ENCODE measurements at regions not wholly inside any gene's neighbourhood (a gene's known extent, or its start where the extent isn't known, plus 50 kb on each side); places are given as distances from the start of the nearest gene placed in this dataset.

DNA sequence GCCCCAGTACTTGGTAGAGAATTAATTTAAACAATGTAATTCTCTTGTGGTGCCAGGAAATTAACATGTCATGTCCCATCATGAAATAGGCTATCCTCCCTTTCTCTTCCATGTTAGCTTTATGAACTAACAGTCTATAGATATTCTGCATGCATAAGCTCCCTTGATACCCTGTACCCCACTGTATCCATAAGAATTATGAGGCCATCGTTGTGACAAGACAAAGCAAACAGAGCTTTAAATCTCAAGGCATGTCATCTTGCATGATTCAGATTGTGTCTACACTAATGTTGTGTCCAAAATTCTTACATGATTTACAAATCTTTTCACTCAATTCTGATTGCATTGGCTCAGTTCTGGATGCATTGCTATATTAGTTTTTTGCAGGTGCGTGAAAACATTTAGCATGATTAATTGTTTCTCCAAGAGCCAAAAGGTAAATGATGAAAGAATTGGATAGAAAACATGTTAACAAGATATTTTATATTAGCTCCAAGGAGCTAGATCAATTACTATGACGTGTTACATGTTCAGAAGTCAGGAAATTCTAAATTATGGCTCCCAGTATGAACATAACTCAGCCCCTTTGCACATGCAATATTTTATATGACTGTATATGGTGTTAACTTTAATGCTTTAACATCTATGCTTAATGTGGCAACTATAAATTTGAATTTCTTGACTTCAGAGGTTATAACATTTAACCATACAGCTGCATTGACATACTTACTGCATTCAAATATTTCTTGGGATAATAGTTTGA lies 620.3 kb downstream of the SLC4A3 start:
- H3K36me3 Mint-ChIP-seq (ENCODE audit: insufficient read depth), result no peaks in the 10 kb centered on the region

GRCh38 chr2:220259662-220260061 lies 632.2 kb downstream of the SLC4A3 start:
- DNase-seq (ENCODE audit: low spot score in 2 of 2) (no peak), ATAC-seq (replicated peaks; ENCODE audit: extremely low read depth, poor library complexity, severe bottlenecking) (no peak)
- H3K27me3 Mint-ChIP-seq, result no peaks in the 10 kb centered on the region
- H3K4me1 Mint-ChIP-seq, result no peaks in the 10 kb centered on the region
- H3K9me3 Mint-ChIP-seq, result no peaks in the 10 kb centered on the region
- no peak overlapping the region for H3K4me3 Mint-ChIP-seq
- H3K27ac Mint-ChIP-seq (ENCODE audit: low read depth), result no peak overlapping the region
- H3K36me3 Mint-ChIP-seq (ENCODE audit: insufficient read depth), result no peaks in the 10 kb centered on the region

More for the DNA sequence above, 620.3 kb downstream of the SLC4A3 start:
- Mint-ChIP-seq H3K27me3 (no peaks in the 10 kb centered on the region), H3K9me3 (peaks cover 4% of the 10 kb centered on the region), H3K4me3 (no peak overlapping the region), H3K27ac (ENCODE audit: low read depth) (no peak overlapping the region), H3K4me1 (no peaks in the 10 kb centered on the region)
- no peak for ATAC-seq (replicated peaks; ENCODE audit: extremely low read depth, poor library complexity, severe bottlenecking)
- DNase-seq (ENCODE audit: low spot score in 2 of 2), result no peak

GRCh38 chr2:220263300-220263699 lies 635.9 kb downstream of the SLC4A3 start:
- Mint-ChIP-seq H3K27ac (ENCODE audit: low read depth) (no peak overlapping the region), H3K4me1 (no peaks in the 10 kb centered on the region), H3K9me3 (no peaks in the 10 kb centered on the region), H3K36me3 (ENCODE audit: insufficient read depth) (no peaks in the 10 kb centered on the region), H3K4me3 (no peak overlapping the region), H3K27me3 (no peaks in the 10 kb centered on the region)
- no peak for DNase-seq (ENCODE audit: low spot score in 2 of 2)
- no peak for ATAC-seq (replicated peaks; ENCODE audit: extremely low read depth, poor library complexity, severe bottlenecking)

GRCh38 chr2:220269367-220269766 lies 641.9 kb downstream of the SLC4A3 start:
- Mint-ChIP-seq H3K36me3 (ENCODE audit: insufficient read depth) (no peaks in the 10 kb centered on the region), H3K9me3 (no peaks in the 10 kb centered on the region), H3K4me3 (no peak overlapping the region), H3K4me1 (no peaks in the 10 kb centered on the region), H3K27ac (ENCODE audit: low read depth) (no peak overlapping the region), H3K27me3 (no peaks in the 10 kb centered on the region)
- DNase-seq (ENCODE audit: low spot score in 2 of 2) (no peak), ATAC-seq (replicated peaks; ENCODE audit: extremely low read depth, poor library complexity, severe bottlenecking) (no peak)

GRCh38 chr2:220270481-220271070 lies 643.1 kb downstream of the SLC4A3 start:
- Mint-ChIP-seq H3K36me3 (ENCODE audit: insufficient read depth) (no peaks in the 10 kb centered on the region), H3K9me3 (no peaks in the 10 kb centered on the region), H3K4me1 (no peaks in the 10 kb centered on the region), H3K27ac (ENCODE audit: low read depth) (no peak overlapping the region), H3K4me3 (no peak overlapping the region), H3K27me3 (no peaks in the 10 kb centered on the region)
- ATAC-seq (replicated peaks; ENCODE audit: extremely low read depth, poor library complexity, severe bottlenecking), result no peak
- DNase-seq (ENCODE audit: low spot score in 2 of 2), result no peak

DNA sequence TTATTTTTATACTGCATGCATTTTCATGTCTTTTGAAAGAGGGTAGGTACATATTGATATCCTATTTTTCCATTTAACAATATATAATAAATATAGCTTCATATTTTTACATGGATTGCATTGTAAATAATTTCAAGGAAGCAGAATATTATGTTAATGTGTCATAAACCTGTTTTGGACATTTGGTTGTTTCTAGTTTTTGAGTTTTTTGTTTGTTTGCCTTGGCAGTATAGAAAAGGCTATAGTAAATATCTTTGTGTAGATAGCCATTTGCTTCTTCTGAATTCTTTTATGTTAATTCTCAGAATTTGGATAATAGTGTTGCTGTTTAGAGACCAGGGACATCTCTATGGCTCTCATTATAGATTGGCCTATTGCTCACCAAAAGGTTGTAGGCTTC lies 645.2 kb downstream of the SLC4A3 start:
- H3K36me3 Mint-ChIP-seq (ENCODE audit: insufficient read depth), result no peaks in the 10 kb centered on the region
- ATAC-seq (replicated peaks; ENCODE audit: extremely low read depth, poor library complexity, severe bottlenecking), result no peak
- H3K9me3 Mint-ChIP-seq, result peaks cover 5% of the 10 kb centered on the region
- no peaks in the 10 kb centered on the region for H3K27me3 Mint-ChIP-seq
- H3K4me1 Mint-ChIP-seq, result no peaks in the 10 kb centered on the region
- no peak overlapping the region for H3K27ac Mint-ChIP-seq (ENCODE audit: low read depth)
- DNase-seq (ENCODE audit: low spot score in 2 of 2), result no peak
- no peak overlapping the region for H3K4me3 Mint-ChIP-seq

- Mint-ChIP-seq H3K9me3 (peaks cover 5% of the 10 kb centered on the region), H3K4me1 (no peaks in the 10 kb centered on the region)
These were observed 645.7 kb downstream of the SLC4A3 start for GRCh38 chr2:220273082-220273481.

DNA sequence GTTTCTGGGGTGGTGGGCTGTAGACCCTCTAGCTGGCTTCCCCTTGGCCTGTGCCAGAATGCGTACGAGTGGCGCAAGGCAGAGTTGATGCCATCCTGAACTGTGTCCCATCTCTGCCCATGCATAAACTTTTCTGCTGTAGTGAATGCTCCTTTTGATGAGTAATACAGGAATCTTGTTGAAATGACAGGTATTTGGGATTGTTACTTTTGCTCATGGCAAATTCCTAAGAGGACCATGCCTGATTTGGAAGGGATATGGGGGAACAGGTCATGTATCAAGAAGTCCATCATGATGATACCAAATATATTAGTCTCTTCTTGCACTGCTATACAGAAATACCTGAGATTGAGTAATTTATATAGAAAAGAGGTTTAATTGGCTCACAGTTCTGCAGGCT lies 648.0 kb downstream of the SLC4A3 start:
- H3K27ac Mint-ChIP-seq (ENCODE audit: low read depth), result no peak overlapping the region
- no peak overlapping the region for H3K4me3 Mint-ChIP-seq
- H3K36me3 Mint-ChIP-seq (ENCODE audit: insufficient read depth), result no peaks in the 10 kb centered on the region
- H3K9me3 Mint-ChIP-seq, result peaks cover 9% of the 10 kb centered on the region
- no peaks in the 10 kb centered on the region for H3K4me1 Mint-ChIP-seq
- no peaks in the 10 kb centered on the region for H3K27me3 Mint-ChIP-seq
- DNase-seq (ENCODE audit: low spot score in 2 of 2) (no peak), ATAC-seq (replicated peaks; ENCODE audit: extremely low read depth, poor library complexity, severe bottlenecking) (no peak)

More at GRCh38 chr2:220273082-220273481, 645.7 kb downstream of the SLC4A3 start:
- DNase-seq (ENCODE audit: low spot score in 2 of 2), result no peak
- Mint-ChIP-seq H3K4me3 (no peak overlapping the region), H3K27me3 (no peaks in the 10 kb centered on the region), H3K36me3 (ENCODE audit: insufficient read depth) (no peaks in the 10 kb centered on the region), H3K27ac (ENCODE audit: low read depth) (no peak overlapping the region)
- ATAC-seq (replicated peaks; ENCODE audit: extremely low read depth, poor library complexity, severe bottlenecking), result no peak

DNA sequence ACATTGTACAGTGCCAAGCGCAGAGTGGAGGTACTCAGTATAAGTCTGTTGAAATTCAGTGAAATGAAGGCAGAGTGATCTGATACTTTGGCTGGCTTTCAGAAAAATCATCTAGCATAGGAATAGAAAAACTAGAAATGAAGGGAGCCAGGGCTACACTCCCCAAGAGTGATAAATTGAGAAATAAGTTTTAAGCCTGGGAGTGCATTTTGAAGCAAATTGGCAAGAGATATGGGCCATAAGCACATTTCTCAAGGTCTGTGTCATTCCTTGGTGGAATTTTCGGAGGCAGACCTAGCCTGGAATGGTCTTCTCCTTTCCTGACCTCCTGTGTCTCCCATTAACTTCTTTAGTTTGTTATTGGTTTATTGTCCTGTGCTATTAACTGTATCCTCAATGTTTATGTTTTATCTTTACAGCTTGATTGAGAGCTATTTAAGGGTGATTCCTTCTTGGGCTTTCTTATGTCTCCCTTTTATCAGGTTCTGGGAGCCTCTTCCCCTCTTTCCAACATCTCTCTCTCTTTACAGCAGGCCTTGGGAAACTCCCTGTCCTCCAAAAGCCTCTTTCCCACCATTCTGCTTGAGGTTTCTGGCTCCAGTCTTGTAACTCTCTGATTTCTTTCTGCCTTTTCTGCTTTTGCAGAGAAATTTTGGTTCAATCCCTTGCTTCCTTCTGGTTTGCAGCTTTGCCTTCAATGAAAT lies 649.5 kb downstream of the SLC4A3 start:
- no peaks in the 10 kb centered on the region for H3K27me3 Mint-ChIP-seq
- H3K36me3 Mint-ChIP-seq (ENCODE audit: insufficient read depth), result no peaks in the 10 kb centered on the region
- peaks cover 9% of the 10 kb centered on the region for H3K9me3 Mint-ChIP-seq
- no peaks in the 10 kb centered on the region for H3K4me1 Mint-ChIP-seq
- H3K4me3 Mint-ChIP-seq, result no peak overlapping the region
- DNase-seq (ENCODE audit: low spot score in 2 of 2) (no peak), ATAC-seq (replicated peaks; ENCODE audit: extremely low read depth, poor library complexity, severe bottlenecking) (no peak)
- H3K27ac Mint-ChIP-seq (ENCODE audit: low read depth), result no peak overlapping the region

- Mint-ChIP-seq H3K36me3 (ENCODE audit: insufficient read depth) (no peaks in the 10 kb centered on the region), H3K4me3 (no peak overlapping the region), H3K27me3 (no peaks in the 10 kb centered on the region), H3K9me3 (peaks cover 9% of the 10 kb centered on the region), H3K4me1 (no peaks in the 10 kb centered on the region), H3K27ac (ENCODE audit: low read depth) (no peak overlapping the region)
- no peak for DNase-seq (ENCODE audit: low spot score in 2 of 2)
- ATAC-seq (replicated peaks; ENCODE audit: extremely low read depth, poor library complexity, severe bottlenecking), result no peak
These were observed 650.1 kb downstream of the SLC4A3 start for GRCh38 chr2:220277445-220277975.

- DNase-seq (ENCODE audit: low spot score in 2 of 2) (no peak), ATAC-seq (replicated peaks; ENCODE audit: extremely low read depth, poor library complexity, severe bottlenecking) (no peak)
- no peak overlapping the region for H3K4me3 Mint-ChIP-seq
- peaks cover 9% of the 10 kb centered on the region for H3K9me3 Mint-ChIP-seq
- H3K36me3 Mint-ChIP-seq (ENCODE audit: insufficient read depth), result no peaks in the 10 kb centered on the region
- H3K4me1 Mint-ChIP-seq, result no peaks in the 10 kb centered on the region
- H3K27ac Mint-ChIP-seq (ENCODE audit: low read depth), result no peak overlapping the region
- no peaks in the 10 kb centered on the region for H3K27me3 Mint-ChIP-seq
These were observed 650.6 kb downstream of the SLC4A3 start for GRCh38 chr2:220278022-220278421.

DNA sequence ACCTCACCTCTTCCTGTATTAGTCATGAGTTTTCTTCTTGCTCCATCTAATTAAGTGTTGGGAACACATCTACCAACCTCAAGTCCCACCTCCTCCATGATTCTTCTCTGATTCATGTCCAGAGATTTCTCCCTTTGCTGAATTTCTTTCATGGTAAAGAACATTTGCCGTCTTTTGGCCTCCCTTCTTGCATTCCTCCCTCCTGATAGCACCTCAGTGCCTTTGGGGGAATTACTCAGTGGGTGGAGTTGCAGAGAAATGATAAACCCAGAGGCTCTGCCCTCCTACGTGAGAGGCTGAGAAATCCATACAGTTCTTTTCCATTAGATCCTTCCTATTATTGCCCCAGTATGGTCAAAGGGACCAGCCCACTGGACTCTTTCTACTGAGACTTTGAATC lies 651.9 kb downstream of the SLC4A3 start:
- H3K4me1 Mint-ChIP-seq, result no peaks in the 10 kb centered on the region
- H3K27me3 Mint-ChIP-seq, result no peaks in the 10 kb centered on the region
- DNase-seq (ENCODE audit: low spot score in 2 of 2) (no peak), ATAC-seq (replicated peaks; ENCODE audit: extremely low read depth, poor library complexity, severe bottlenecking) (no peak)
- no peak overlapping the region for H3K27ac Mint-ChIP-seq (ENCODE audit: low read depth)
- H3K9me3 Mint-ChIP-seq, result peaks cover 9% of the 10 kb centered on the region
- H3K4me3 Mint-ChIP-seq, result no peak overlapping the region
- no peaks in the 10 kb centered on the region for H3K36me3 Mint-ChIP-seq (ENCODE audit: insufficient read depth)

DNA sequence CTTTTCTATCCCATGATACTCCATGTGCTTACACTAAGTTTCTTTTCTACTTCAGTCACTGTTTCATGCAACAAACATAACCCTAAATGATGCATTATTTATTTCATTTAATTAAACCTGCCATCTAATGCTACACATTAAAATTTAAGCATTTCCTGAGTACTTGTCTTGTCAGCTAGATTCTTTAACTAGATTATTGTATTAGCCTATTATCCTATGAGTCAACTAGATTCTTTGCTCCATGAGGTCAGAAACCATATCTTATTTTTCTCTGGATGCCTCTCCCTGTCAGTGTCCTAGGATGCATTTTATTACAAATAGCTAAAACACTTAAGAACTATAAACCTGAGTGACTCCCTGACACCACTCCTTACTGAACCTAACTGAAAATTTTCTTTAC lies 652.4 kb downstream of the SLC4A3 start:
- DNase-seq (ENCODE audit: low spot score in 2 of 2), result no peak
- H3K4me3 Mint-ChIP-seq, result no peak overlapping the region

More for the DNA sequence above, 652.4 kb downstream of the SLC4A3 start:
- ATAC-seq (replicated peaks; ENCODE audit: extremely low read depth, poor library complexity, severe bottlenecking), result no peak
- Mint-ChIP-seq H3K36me3 (ENCODE audit: insufficient read depth) (no peaks in the 10 kb centered on the region), H3K27ac (ENCODE audit: low read depth) (no peak overlapping the region), H3K9me3 (peaks cover 9% of the 10 kb centered on the region), H3K4me1 (no peaks in the 10 kb centered on the region), H3K27me3 (no peaks in the 10 kb centered on the region)

Data from central memory CD8-positive, alpha-beta T cell (primary cell).